ENCODE measurements at regions not wholly inside any gene's neighbourhood (a gene's known extent, or its start where the extent isn't known, plus 50 kb on each side); places are given as distances from the start of the nearest gene placed in this dataset.
"Not testable (repeated sequence)": the region's sequence is repeated elsewhere in the genome, so short reads cannot be mapped to it uniquely, and the experiment has no call there.

GRCh38 chr10:81219758-81220157 lies 655.2 kb upstream of the NRG3 start:
- no peak for DNase-seq
- Histone ChIP-seq H3K9me3 (ENCODE audit: severe bottlenecking) (no peaks in the 10 kb centered on the region), H3K27ac (no peak overlapping the region), H3K27me3 (ENCODE audit: insufficient read depth, low read depth, severe bottlenecking) (no peaks in the 10 kb centered on the region), H3K36me3 (no peaks in the 10 kb centered on the region), H3K4me3 (ENCODE audit: low read depth, low read length) (no peak overlapping the region)
- no peak for TF ChIP-seq CTCF (IDR thresholded peaks at IDR 0.05; ENCODE audit: low read depth, low read length)

GRCh38 chr10:81248886-81249285 lies 626.1 kb upstream of the NRG3 start:
- no peak for TF ChIP-seq CTCF (IDR thresholded peaks at IDR 0.05; ENCODE audit: low read depth, low read length)
- H3K27ac ChIP-seq, result no peak overlapping the region
- no peaks in the 10 kb centered on the region for H3K36me3 ChIP-seq

GRCh38 chr10:81251457-81252115 lies 623.4 kb upstream of the NRG3 start:
- Histone ChIP-seq H3K27me3 (ENCODE audit: insufficient read depth, low read depth, severe bottlenecking) (no peaks in the 10 kb centered on the region), H3K9me3 (ENCODE audit: severe bottlenecking) (no peaks in the 10 kb centered on the region), H3K27ac (no peak overlapping the region), H3K4me3 (ENCODE audit: low read depth, low read length) (no peak overlapping the region), H3K36me3 (no peaks in the 10 kb centered on the region)
- TF ChIP-seq CTCF (IDR thresholded peaks at IDR 0.05; ENCODE audit: low read depth, low read length), result no peak
- DNase-seq, result no peak

More at GRCh38 chr10:81248886-81249285, 626.1 kb upstream of the NRG3 start:
- no peaks in the 10 kb centered on the region for H3K27me3 ChIP-seq (ENCODE audit: insufficient read depth, low read depth, severe bottlenecking)
- no peak for DNase-seq
- H3K4me3 ChIP-seq (ENCODE audit: low read depth, low read length), result no peak overlapping the region
- no peaks in the 10 kb centered on the region for H3K9me3 ChIP-seq (ENCODE audit: severe bottlenecking)

- not testable (repeated sequence) for H3K27ac ChIP-seq; H3K9me3 ChIP-seq (ENCODE audit: severe bottlenecking); H3K27me3 ChIP-seq (ENCODE audit: insufficient read depth, low read depth, severe bottlenecking); DNase-seq; H3K4me3 ChIP-seq (ENCODE audit: low read depth, low read length); H3K36me3 ChIP-seq
Observed at GRCh38 chr10:81264991-81265390, 610.0 kb upstream of the NRG3 start.

- H3K36me3 ChIP-seq, result no peaks in the 10 kb centered on the region
- H3K27ac ChIP-seq, result no peak overlapping the region
- no peak for TF ChIP-seq CTCF (IDR thresholded peaks at IDR 0.05; ENCODE audit: low read depth, low read length)
- no peak for DNase-seq
- H3K9me3 ChIP-seq (ENCODE audit: severe bottlenecking), result no peaks in the 10 kb centered on the region
- no peak overlapping the region for H3K4me3 ChIP-seq (ENCODE audit: low read depth, low read length)
- H3K27me3 ChIP-seq (ENCODE audit: insufficient read depth, low read depth, severe bottlenecking), result no peaks in the 10 kb centered on the region
Observed at GRCh38 chr10:81270051-81270450, 604.9 kb upstream of the NRG3 start.

- no peak for TF ChIP-seq CTCF (IDR thresholded peaks at IDR 0.05; ENCODE audit: low read depth, low read length)
- no peak overlapping the region for H3K27ac ChIP-seq
- no peaks in the 10 kb centered on the region for H3K27me3 ChIP-seq (ENCODE audit: insufficient read depth, low read depth, severe bottlenecking)
- H3K36me3 ChIP-seq, result no peaks in the 10 kb centered on the region
- H3K9me3 ChIP-seq (ENCODE audit: severe bottlenecking), result no peaks in the 10 kb centered on the region
- DNase-seq, result no peak
- no peak overlapping the region for H3K4me3 ChIP-seq (ENCODE audit: low read depth, low read length)
Observed at GRCh38 chr10:81280497-81281479, 594.2 kb upstream of the NRG3 start.
